Glutamatergic neuron (in vitro differentiated cells): ENCODE measurements at regions not wholly inside any gene's neighbourhood (a gene's known extent, or its start where the extent isn't known, plus 50 kb on each side); places are given as distances from the start of the nearest gene placed in this dataset.

Experiments
- DNase-seq: peaks from one replicate; pipeline ENCODE4 v3.0.0; 2022
- H3K27ac Mint-ChIP-seq: one replicate; pipeline ENCODE4 v1.8.0; 2020; ENCODE audit warnings: mild to moderate bottlenecking, mixed read lengths, inconsistent platforms; ENCODE audit not compliant: unreplicated experiment
- H3K27me3 Mint-ChIP-seq: one replicate; pipeline ENCODE4 v1.8.0; 2020; ENCODE audit warnings: mild to moderate bottlenecking, moderate library complexity, mixed read lengths, inconsistent platforms; ENCODE audit not compliant: unreplicated experiment
- H3K36me3 Mint-ChIP-seq: one replicate; pipeline ENCODE4 v1.8.0; 2020; ENCODE audit warnings: mild to moderate bottlenecking, mixed read lengths, inconsistent platforms; ENCODE audit not compliant: unreplicated experiment
- H3K4me1 Mint-ChIP-seq: one replicate; pipeline ENCODE4 v1.8.0; 2020; ENCODE audit warnings: mild to moderate bottlenecking, low read depth, mixed read lengths, inconsistent platforms; ENCODE audit not compliant: unreplicated experiment
- H3K4me3 Mint-ChIP-seq: one replicate; pipeline ENCODE4 v1.8.0; 2020; ENCODE audit warnings: mild to moderate bottlenecking, mixed read lengths, inconsistent platforms; ENCODE audit not compliant: unreplicated experiment
- H3K9me3 Mint-ChIP-seq: one replicate; pipeline ENCODE4 v1.8.0; 2020; ENCODE audit warnings: mild to moderate bottlenecking, moderate library complexity, mixed read lengths, inconsistent platforms; ENCODE audit not compliant: unreplicated experiment
- CTCF ChIP-seq: fragments of 200-600 bp; sonication (generic); IDR thresholded peaks from one replicate; pipeline ENCODE4 v1.5.0; 2021; ENCODE audit not compliant: partially characterized antibody, unreplicated experiment

- Mint-ChIP-seq H3K4me1 (peaks cover 2% of the 10 kb centered on the region), H3K36me3 (no peaks in the 10 kb centered on the region), H3K27ac (no peak overlapping the region), H3K4me3 (no peak overlapping the region), H3K27me3 (no peaks in the 10 kb centered on the region), H3K9me3 (no peaks in the 10 kb centered on the region)
- no peak for DNase-seq
- TF ChIP-seq CTCF, result no peak
Observed at GRCh38 chr18:29071869-29072268, 894.9 kb upstream of the CDH2 start.

DNA sequence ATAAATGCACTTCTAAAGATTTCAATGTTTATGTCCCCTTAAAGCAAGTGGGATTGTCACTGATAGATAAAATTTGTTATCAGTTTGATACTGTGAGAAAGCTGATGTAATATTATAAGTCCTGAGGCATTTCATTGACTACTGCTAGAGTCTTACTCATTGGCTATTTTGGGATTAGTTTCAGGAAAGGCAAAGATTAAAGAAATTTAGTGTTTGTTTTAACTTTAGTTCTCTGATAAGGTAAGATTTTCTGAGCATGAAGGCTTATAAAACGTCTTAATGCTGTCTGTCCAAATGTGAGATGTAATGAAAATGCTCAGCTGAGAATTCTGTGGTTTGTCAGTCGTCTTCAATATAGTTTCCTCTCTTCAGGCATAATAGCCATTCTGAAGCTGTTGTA lies 886.4 kb upstream of the CDH2 start:
- Mint-ChIP-seq H3K36me3 (no peaks in the 10 kb centered on the region), H3K9me3 (no peaks in the 10 kb centered on the region), H3K4me3 (no peak overlapping the region), H3K4me1 (peaks cover 2% of the 10 kb centered on the region), H3K27ac (no peak overlapping the region), H3K27me3 (peaks cover 2% of the 10 kb centered on the region)
- TF ChIP-seq CTCF, result no peak
- no peak for DNase-seq

GRCh38 chr18:29062921-29063320 lies 886.0 kb upstream of the CDH2 start:
- Mint-ChIP-seq H3K9me3 (no peaks in the 10 kb centered on the region), H3K36me3 (no peaks in the 10 kb centered on the region), H3K27ac (no peak overlapping the region), H3K4me3 (no peak overlapping the region), H3K4me1 (peaks cover 2% of the 10 kb centered on the region), H3K27me3 (peaks cover 2% of the 10 kb centered on the region)
- no peak for DNase-seq
- TF ChIP-seq CTCF, result no peak

GRCh38 chr18:29060349-29060748 lies 883.4 kb upstream of the CDH2 start:
- Mint-ChIP-seq H3K4me1 (no peaks in the 10 kb centered on the region), H3K27me3 (peaks cover 2% of the 10 kb centered on the region), H3K36me3 (no peaks in the 10 kb centered on the region), H3K9me3 (no peaks in the 10 kb centered on the region), H3K4me3 (no peak overlapping the region), H3K27ac (no peak overlapping the region)
- no peak for TF ChIP-seq CTCF
- DNase-seq, result no peak

- no peak for DNase-seq
- no peak overlapping the region for H3K27ac Mint-ChIP-seq
- no peaks in the 10 kb centered on the region for H3K4me1 Mint-ChIP-seq
- no peaks in the 10 kb centered on the region for H3K9me3 Mint-ChIP-seq
- H3K4me3 Mint-ChIP-seq, result no peak overlapping the region
- peaks cover 2% of the 10 kb centered on the region for H3K27me3 Mint-ChIP-seq
- TF ChIP-seq CTCF, result no peak
- no peaks in the 10 kb centered on the region for H3K36me3 Mint-ChIP-seq
Observed at GRCh38 chr18:29057703-29058102, 880.8 kb upstream of the CDH2 start.
